Choroid plexus epithelial cell (primary cell): ENCODE measurements at regions not wholly inside any gene's neighbourhood (a gene's known extent, or its start where the extent isn't known, plus 50 kb on each side); places are given as distances from the start of the nearest gene placed in this dataset.

Experiments
- DNase-seq: peaks from one replicate; pipeline ENCODE4 v3.0.0-alpha.2; 2010; ENCODE audit warnings: low read depth
- H3K4me3 ChIP-seq: 2 replicates; pipeline ENCODE4 v1.5.1; 2011; ENCODE audit warnings: low read depth, mild to moderate bottlenecking, control low read depth, low read length, moderate library complexity
- CTCF ChIP-seq: conservative IDR thresholded peaks from 2 replicates; pipeline ENCODE4 v1.5.1; 2011; ENCODE audit warnings: low read depth, mild to moderate bottlenecking, control low read depth, inconsistent platforms, low read length, moderate library complexity

GRCh38 chr2:8587920-8588830, 93.7 kb upstream of the ID2 start:
- no peak overlapping the region for H3K4me3 ChIP-seq
- TF ChIP-seq CTCF, result no peak
- DNase-seq, result no peak

- TF ChIP-seq CTCF, result no peak
- no peak overlapping the region for H3K4me3 ChIP-seq
- DNase-seq, result no peak
Measured at GRCh38 chr2:8588831-8589191, 93.0 kb upstream of the ID2 start.

GRCh38 chr2:8589721-8590120, 92.1 kb upstream of the ID2 start:
- DNase-seq, result no peak
- no peak overlapping the region for H3K4me3 ChIP-seq
- no peak for TF ChIP-seq CTCF

GRCh38 chr2:8590938-8591337, 90.9 kb upstream of the ID2 start:
- TF ChIP-seq CTCF, result no peak

GRCh38 chr2:8592736-8593135, 89.1 kb upstream of the ID2 start:
- no peak for TF ChIP-seq CTCF
- no peak for DNase-seq
- H3K4me3 ChIP-seq, result no peak overlapping the region

More at GRCh38 chr2:8590938-8591337, 90.9 kb upstream of the ID2 start:
- DNase-seq, result no peak
- no peak overlapping the region for H3K4me3 ChIP-seq

- H3K4me3 ChIP-seq, result no peak overlapping the region
- no peak for TF ChIP-seq CTCF
- DNase-seq, result no peak
Measured at GRCh38 chr2:8593243-8593642, 88.6 kb upstream of the ID2 start.
